Activated naive CD4-positive, alpha-beta T cell treated with Interleukin-2 at 50 U/mL for 16 hours (primary cell): ENCODE measurements at regions not wholly inside any gene's neighbourhood (a gene's known extent, or its start where the extent isn't known, plus 50 kb on each side); places are given as distances from the start of the nearest gene placed in this dataset.
"Not testable (repeated sequence)": the region's sequence is repeated elsewhere in the genome, so short reads cannot be mapped to it uniquely, and the experiment has no call there.

Source experiments
- DNase-seq: peaks from one replicate; pipeline ENCODE4 v3.0.0-alpha.2; 2020

GRCh38 chr13:111702059-111702458, 364.9 kb upstream of the SOX1 start:
- not testable (repeated sequence) for DNase-seq
